ENCODE measurements at regions not wholly inside any gene's neighbourhood (a gene's known extent, or its start where the extent isn't known, plus 50 kb on each side); places are given as distances from the start of the nearest gene placed in this dataset.

GRCh38 chr18:65363911-65364632, 386.7 kb upstream of the CDH7 start:
- no peaks in the 10 kb centered on the region for H3K36me3 Mint-ChIP-seq (ENCODE audit: low read depth)
- DNase-seq = no peak
- peaks cover 1% of the 10 kb centered on the region for H3K9me3 Mint-ChIP-seq
- no peak overlapping the region for H3K4me3 ChIP-seq (ENCODE audit: low read length)
- WGBS, 2 experiments (ENCODE audit: insufficient coverage in 1 of 2, insufficient read length in 1 of 2) = 70 to 78% methylated on average over 2 to 4 of the region's 4 CpGs
- no peak overlapping the region for H3K9ac ChIP-seq (ENCODE audit: extremely low read depth, low read length, poor library complexity, severe bottlenecking)
- no peaks in the 10 kb centered on the region for H3K36me3 ChIP-seq (ENCODE audit: control insufficient read depth, insufficient read depth, low read length)
- H3K27ac ChIP-seq (ENCODE audit: low read depth, low read length) = no peak overlapping the region
- no peaks in the 10 kb centered on the region for H3K27me3 Mint-ChIP-seq (ENCODE audit: insufficient read depth)
- H3K4me3 Mint-ChIP-seq = no peak overlapping the region
- H3K27me3 ChIP-seq (ENCODE audit: control insufficient read depth, insufficient read depth, low read length, poor library complexity, severe bottlenecking) = no peaks in the 10 kb centered on the region
- no peak overlapping the region for H3K27ac Mint-ChIP-seq
- peaks cover 14% of the 10 kb centered on the region for H3K4me1 Mint-ChIP-seq
- H3K4me1 ChIP-seq (ENCODE audit: control insufficient read depth, insufficient read depth, low read length) = no peaks in the 10 kb centered on the region
- no peaks in the 10 kb centered on the region for H3K9me3 ChIP-seq (ENCODE audit: control insufficient read depth, low read length)
- TF ChIP-seq CTCF (conservative IDR thresholded peaks at IDR 0.05) = no peak

DNA sequence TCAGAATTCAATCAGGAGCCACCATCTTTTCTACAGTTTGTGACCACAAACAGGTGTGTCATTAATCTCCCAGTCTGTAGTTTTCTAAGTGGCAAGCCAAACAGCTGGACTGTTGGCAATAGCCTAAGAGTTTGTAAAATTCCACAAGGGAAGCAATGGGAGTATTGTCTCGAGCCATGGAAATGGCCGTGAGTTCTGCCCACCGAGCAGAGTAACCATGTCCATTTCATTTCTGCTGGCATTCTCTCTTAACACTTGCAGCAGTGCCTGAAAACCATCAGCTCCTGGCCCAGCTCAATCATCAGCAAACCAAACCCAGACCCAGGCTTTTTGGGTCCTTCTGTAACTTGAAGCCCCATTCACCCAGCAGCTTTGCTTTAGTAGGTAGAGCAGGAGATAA, 387.8 kb upstream of the CDH7 start:
- H3K27ac ChIP-seq (ENCODE audit: low read depth, low read length) = no peak overlapping the region
- H3K4me3 ChIP-seq (ENCODE audit: low read length) = no peak overlapping the region
- Mint-ChIP-seq H3K27ac (no peak overlapping the region), H3K4me1 (peaks cover 14% of the 10 kb centered on the region), H3K27me3 (ENCODE audit: insufficient read depth) (no peaks in the 10 kb centered on the region), H3K9me3 (peaks cover 1% of the 10 kb centered on the region), H3K36me3 (ENCODE audit: low read depth) (no peaks in the 10 kb centered on the region), H3K4me3 (no peak overlapping the region)
- H3K9me3 ChIP-seq (ENCODE audit: control insufficient read depth, low read length) = no peaks in the 10 kb centered on the region
- H3K4me1 ChIP-seq (ENCODE audit: control insufficient read depth, insufficient read depth, low read length) = no peaks in the 10 kb centered on the region
- no peak for DNase-seq
- no peak overlapping the region for H3K9ac ChIP-seq (ENCODE audit: extremely low read depth, low read length, poor library complexity, severe bottlenecking)
- 93% methylated on average over 2 to 3 of the region's 3 CpGs for WGBS, 2 experiments (ENCODE audit: insufficient coverage in 1 of 2, insufficient read length in 1 of 2)
- no peak for TF ChIP-seq CTCF (conservative IDR thresholded peaks at IDR 0.05)
- no peaks in the 10 kb centered on the region for H3K27me3 ChIP-seq (ENCODE audit: control insufficient read depth, insufficient read depth, low read length, poor library complexity, severe bottlenecking)
- H3K36me3 ChIP-seq (ENCODE audit: control insufficient read depth, insufficient read depth, low read length) = no peaks in the 10 kb centered on the region

DNA sequence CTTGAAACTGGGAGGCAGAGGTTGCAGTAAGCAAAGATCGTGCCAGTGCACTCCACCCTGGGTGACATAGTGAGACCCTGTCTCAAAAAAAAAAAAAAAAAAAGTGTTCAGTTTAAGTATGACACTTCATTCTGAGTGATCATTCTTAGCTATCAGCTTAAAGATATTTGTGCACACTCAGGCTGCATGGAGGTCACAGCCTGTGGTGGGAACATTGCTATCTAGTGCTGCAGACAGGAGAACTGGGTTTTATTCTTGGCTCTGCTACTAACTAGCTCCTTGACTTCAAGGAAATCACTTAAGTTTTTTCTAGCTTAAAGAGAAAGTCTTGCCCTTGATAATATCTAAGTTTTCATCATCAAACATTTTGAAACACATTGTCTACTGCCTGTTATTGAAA, 391.3 kb upstream of the CDH7 start:
- no peaks in the 10 kb centered on the region for H3K36me3 Mint-ChIP-seq (ENCODE audit: low read depth)
- no peak overlapping the region for H3K4me3 Mint-ChIP-seq
- no peak for TF ChIP-seq CTCF (conservative IDR thresholded peaks at IDR 0.05)
- Histone ChIP-seq H3K36me3 (ENCODE audit: control insufficient read depth, insufficient read depth, low read length) (no peaks in the 10 kb centered on the region), H3K4me1 (ENCODE audit: control insufficient read depth, insufficient read depth, low read length) (no peaks in the 10 kb centered on the region), H3K27me3 (ENCODE audit: control insufficient read depth, insufficient read depth, low read length, poor library complexity, severe bottlenecking) (no peaks in the 10 kb centered on the region), H3K9ac (ENCODE audit: extremely low read depth, low read length, poor library complexity, severe bottlenecking) (no peak overlapping the region), H3K4me3 (ENCODE audit: low read length) (no peak overlapping the region), H3K27ac (ENCODE audit: low read depth, low read length) (no peak overlapping the region), H3K9me3 (ENCODE audit: control insufficient read depth, low read length) (no peaks in the 10 kb centered on the region)
- H3K27me3 Mint-ChIP-seq (ENCODE audit: insufficient read depth) = no peaks in the 10 kb centered on the region
- H3K27ac Mint-ChIP-seq = no peak overlapping the region
- WGBS, 2 experiments (ENCODE audit: insufficient coverage in 1 of 2, insufficient read length in 1 of 2) = 83 to 100% methylated on average over 1 of the region's 1 CpG
- no peak for DNase-seq
- H3K9me3 Mint-ChIP-seq = peaks cover 1% of the 10 kb centered on the region
- peaks cover 4% of the 10 kb centered on the region for H3K4me1 Mint-ChIP-seq

Data from endodermal cell (in vitro differentiated cells).